IgD-negative memory B cell (primary cell): ENCODE measurements at regions not wholly inside any gene's neighbourhood (a gene's known extent, or its start where the extent isn't known, plus 50 kb on each side); places are given as distances from the start of the nearest gene placed in this dataset.
A peak's percentile ranks its signal among the peaks of the same experiment; 100 is the strongest.
"Not testable (repeated sequence)": the region's sequence is repeated elsewhere in the genome, so short reads cannot be mapped to it uniquely, and the experiment has no call there.

Experiments used
- H3K27ac Mint-ChIP-seq, 3 donors: one replicate each; pipeline ENCODE4 v1.8.0; 2020 to 2022; ENCODE audit warnings: mild to moderate bottlenecking in 3 of 3, mixed read lengths in 3 of 3, moderate library complexity in 1 of 3
- H3K27me3 Mint-ChIP-seq: one replicate; pipeline ENCODE4 v1.8.0; 2021; ENCODE audit warnings: mixed read lengths
- H3K36me3 Mint-ChIP-seq: one replicate; pipeline ENCODE4 v1.8.0; 2020; ENCODE audit warnings: mild to moderate bottlenecking, mixed read lengths
- H3K4me1 Mint-ChIP-seq, 3 donors: one replicate each; pipeline ENCODE4 v1.8.0; 2020 to 2022; ENCODE audit warnings: mixed read lengths in 3 of 3, mild to moderate bottlenecking in 1 of 3
- H3K4me3 Mint-ChIP-seq, 4 donors: one replicate each; pipeline ENCODE4 v1.8.0; 2020 to 2022; ENCODE audit warnings: mild to moderate bottlenecking in 4 of 4, mixed read lengths in 4 of 4, moderate library complexity in 3 of 4
- H3K9me3 Mint-ChIP-seq, 3 donors: one replicate each; pipeline ENCODE4 v1.8.0; 2020 to 2021; ENCODE audit warnings: mixed read lengths in 3 of 3, mild to moderate bottlenecking in 1 of 3

- H3K27ac Mint-ChIP-seq: no peak overlapping the region
- no peaks in the 10 kb centered on the region for H3K36me3 Mint-ChIP-seq
- H3K4me1 Mint-ChIP-seq: no peaks in the 10 kb centered on the region
- H3K4me3 Mint-ChIP-seq: no peak overlapping the region
- H3K9me3 Mint-ChIP-seq: no peaks in the 10 kb centered on the region
- H3K27me3 Mint-ChIP-seq: no peaks in the 10 kb centered on the region
Observed at GRCh38 chr4:79850626-79851025, 222.4 kb downstream of the ANTXR2 start.

DNA sequence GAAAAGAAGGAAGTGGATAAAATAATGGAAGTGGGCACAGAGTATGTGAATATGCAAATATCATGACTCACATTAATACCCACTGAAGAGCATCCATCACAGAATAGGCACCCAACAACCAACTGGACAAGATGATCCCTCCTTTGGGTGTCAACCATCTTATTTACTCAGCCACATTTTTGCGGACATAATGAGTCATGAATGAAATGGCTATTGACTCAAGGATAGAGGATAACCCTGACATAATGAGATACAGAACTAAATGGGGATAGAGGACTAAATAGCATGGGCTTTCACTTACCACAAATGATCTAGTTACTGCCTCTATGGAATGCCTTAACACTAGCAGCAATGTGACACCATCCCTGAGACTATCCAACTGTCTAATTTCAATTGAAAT lies 224.7 kb downstream of the ANTXR2 start:
- Mint-ChIP-seq H3K4me1 (no peaks in the 10 kb centered on the region), H3K9me3 (peaks cover 2 to 12% (median 7%) of the 10 kb centered on the region in 3 donors), H3K27ac (no peak overlapping the region), H3K27me3 (no peaks in the 10 kb centered on the region), H3K4me3 (no peak overlapping the region), H3K36me3 (no peaks in the 10 kb centered on the region)

- Mint-ChIP-seq H3K4me3 (no peak overlapping the region), H3K36me3 (no peaks in the 10 kb centered on the region)
Observed at GRCh38 chr4:79847411-79847810, 225.6 kb downstream of the ANTXR2 start.

DNA sequence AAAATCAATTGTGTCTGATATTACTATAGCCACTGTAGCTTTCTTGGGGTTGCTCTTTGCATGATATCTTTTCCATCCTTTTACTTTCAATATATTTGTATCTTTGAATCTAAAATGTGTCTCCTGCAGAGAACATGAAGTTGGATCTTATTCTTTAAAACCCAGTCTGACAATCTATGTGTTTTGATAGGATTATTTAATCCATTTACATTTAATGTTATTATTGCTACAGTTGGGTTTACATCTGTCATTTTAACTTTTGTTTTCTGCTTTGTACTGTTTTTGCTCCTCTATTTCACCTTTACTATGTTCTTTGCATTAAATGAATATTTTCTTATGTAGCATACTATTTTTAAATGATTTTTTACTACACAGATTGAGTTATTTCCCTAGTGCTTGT lies 230.9 kb downstream of the ANTXR2 start:
- peak overlapping the region in 1 of 3 donors; percentile 63 for H3K27ac Mint-ChIP-seq
- no peaks in the 10 kb centered on the region for H3K4me1 Mint-ChIP-seq
- H3K4me3 Mint-ChIP-seq: no peak overlapping the region
- H3K27me3 Mint-ChIP-seq: peaks cover 2% of the 10 kb centered on the region
- H3K36me3 Mint-ChIP-seq: no peaks in the 10 kb centered on the region
- peaks cover 10 to 30% (median 13%) of the 10 kb centered on the region in 3 donors for H3K9me3 Mint-ChIP-seq

More at GRCh38 chr4:79847411-79847810, 225.6 kb downstream of the ANTXR2 start:
- Mint-ChIP-seq H3K27me3 (peaks cover 2% of the 10 kb centered on the region), H3K9me3 (peaks cover 7 to 18% (median 10%) of the 10 kb centered on the region in 3 donors), H3K27ac (no peak overlapping the region), H3K4me1 (no peaks in the 10 kb centered on the region)

GRCh38 chr4:79833857-79834256 lies 239.2 kb downstream of the ANTXR2 start:
- Mint-ChIP-seq H3K9me3 (peaks cover 0 to 18% (median 5%) of the 10 kb centered on the region in 3 donors), H3K4me1 (no peaks in the 10 kb centered on the region), H3K36me3 (no peaks in the 10 kb centered on the region), H3K27me3 (no peaks in the 10 kb centered on the region), H3K27ac (no peak overlapping the region), H3K4me3 (no peak overlapping the region)

- Mint-ChIP-seq H3K36me3 (no peaks in the 10 kb centered on the region), H3K27ac (no peak overlapping the region), H3K27me3 (no peaks in the 10 kb centered on the region), H3K9me3 (peaks cover 0 to 8% (median 3%) of the 10 kb centered on the region in 3 donors), H3K4me3 (no peak overlapping the region), H3K4me1 (peaks cover 0 to 2% (median 2%) of the 10 kb centered on the region in 3 donors)
Observed at GRCh38 chr4:79831701-79832514, 241.1 kb downstream of the ANTXR2 start.

DNA sequence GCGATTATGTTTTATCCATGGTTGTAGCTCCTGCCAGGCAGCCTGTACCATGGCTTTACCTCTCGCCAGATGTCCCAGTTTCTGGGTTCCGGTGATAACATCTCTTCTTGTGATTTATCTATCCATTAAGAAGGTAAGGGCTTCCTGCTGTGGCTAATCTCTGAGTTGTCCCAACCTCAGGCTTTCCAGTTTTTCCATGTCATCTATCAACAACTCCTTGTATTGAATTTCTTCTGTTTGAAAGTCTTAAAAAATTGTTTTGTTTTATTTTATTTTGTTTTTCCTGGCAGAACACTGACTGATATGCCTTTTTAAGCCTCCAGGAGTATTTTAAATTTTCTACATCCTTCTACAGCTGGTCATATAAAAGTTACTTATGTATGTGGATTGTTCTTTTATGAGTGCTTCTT lies 241.9 kb downstream of the ANTXR2 start:
- Mint-ChIP-seq H3K27me3 (no peaks in the 10 kb centered on the region), H3K27ac (no peak overlapping the region), H3K9me3 (peaks cover 0 to 3% (median 3%) of the 10 kb centered on the region in 3 donors), H3K4me3 (no peak overlapping the region), H3K36me3 (no peaks in the 10 kb centered on the region), H3K4me1 (peaks cover 0 to 2% (median 2%) of the 10 kb centered on the region in 3 donors)

DNA sequence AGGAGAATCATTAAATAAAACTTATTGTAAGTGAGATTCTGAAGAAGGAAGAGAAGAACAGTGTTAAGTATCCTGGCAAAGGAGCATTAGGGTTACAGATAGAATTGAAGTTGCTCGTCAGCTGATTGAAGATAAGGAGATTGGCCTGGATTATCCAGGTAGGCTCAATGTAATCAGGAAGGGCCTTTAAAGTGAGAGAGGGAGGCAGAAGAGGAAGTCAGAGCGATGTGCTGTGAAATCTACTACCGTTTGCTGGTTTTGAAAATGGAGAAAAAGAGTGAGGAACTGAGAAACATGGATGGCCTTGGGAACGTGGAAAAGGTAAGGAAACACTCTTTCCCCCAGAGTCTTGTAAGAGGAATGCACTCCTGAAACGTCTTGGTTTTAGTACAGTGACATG lies 245.7 kb downstream of the ANTXR2 start:
- no peak overlapping the region for H3K4me3 Mint-ChIP-seq
- H3K27ac Mint-ChIP-seq: no peak overlapping the region
- peaks cover 0 to 2% (median 2%) of the 10 kb centered on the region in 3 donors for H3K4me1 Mint-ChIP-seq
- no peaks in the 10 kb centered on the region for H3K36me3 Mint-ChIP-seq
- H3K9me3 Mint-ChIP-seq: peaks cover 0 to 3% (median 2%) of the 10 kb centered on the region in 3 donors
- no peaks in the 10 kb centered on the region for H3K27me3 Mint-ChIP-seq

DNA sequence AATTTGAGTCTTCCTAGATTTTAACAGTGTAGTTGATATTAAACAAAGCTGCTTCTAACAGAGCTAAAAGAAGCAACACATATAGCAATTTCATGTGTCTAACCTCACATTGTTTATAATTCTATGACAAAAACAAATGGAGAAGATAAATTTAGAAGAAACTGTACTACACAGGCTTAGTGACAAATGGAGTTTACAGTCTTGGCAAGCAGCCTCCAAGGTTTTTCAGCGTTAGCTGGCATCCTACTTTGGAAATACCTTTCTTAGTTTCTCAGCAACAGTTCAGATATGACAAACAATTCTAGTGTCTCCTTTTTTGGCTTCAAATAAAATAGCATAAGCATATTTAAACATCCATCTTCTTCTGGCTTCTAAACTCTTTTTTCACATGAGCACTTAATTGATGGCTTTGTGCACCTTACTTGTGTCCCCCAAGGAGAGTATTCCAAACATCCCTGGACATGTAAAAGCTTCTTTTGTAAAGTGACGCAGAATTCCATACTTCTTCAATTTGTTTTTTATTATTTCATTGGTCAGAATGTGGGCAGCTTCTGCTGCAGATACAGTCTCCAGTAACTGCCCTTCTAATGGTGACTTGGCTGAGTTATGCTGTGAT lies 249.8 kb downstream of the ANTXR2 start:
- Mint-ChIP-seq H3K4me3 (no peak overlapping the region), H3K27ac (no peak overlapping the region), H3K9me3 (peaks cover 0 to 3% (median 2%) of the 10 kb centered on the region in 3 donors), H3K4me1 (peaks cover 0 to 2% (median 2%) of the 10 kb centered on the region in 3 donors), H3K36me3 (no peaks in the 10 kb centered on the region), H3K27me3 (no peaks in the 10 kb centered on the region)

GRCh38 chr4:79820427-79820826 lies 252.6 kb downstream of the ANTXR2 start:
- Mint-ChIP-seq H3K27me3 (no peaks in the 10 kb centered on the region), H3K4me3 (no peak overlapping the region), H3K4me1 (no peaks in the 10 kb centered on the region), H3K27ac (no peak overlapping the region), H3K9me3 (peaks cover 0 to 3% (median 2%) of the 10 kb centered on the region in 3 donors), H3K36me3 (no peaks in the 10 kb centered on the region)

DNA sequence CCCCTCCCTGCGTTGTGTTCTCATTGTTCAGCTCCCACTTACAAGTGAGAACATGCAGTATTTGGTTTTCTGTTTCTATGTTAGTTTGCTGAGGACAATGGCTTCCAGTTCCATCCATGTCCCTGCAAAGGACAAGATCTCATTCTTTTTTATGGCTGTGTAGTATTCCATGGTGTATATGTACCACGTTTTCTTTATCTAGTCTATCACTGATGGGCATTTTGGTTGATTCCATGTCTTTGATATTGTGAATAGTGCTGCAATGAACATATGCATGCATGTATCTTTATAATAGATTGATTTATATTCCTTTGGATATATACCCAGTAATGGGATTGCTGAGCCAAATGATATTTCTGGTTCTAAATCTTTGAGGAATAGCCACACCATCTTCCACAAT lies 265.1 kb downstream of the ANTXR2 start:
- not testable (repeated sequence) for H3K4me1 Mint-ChIP-seq, H3K36me3 Mint-ChIP-seq

DNA sequence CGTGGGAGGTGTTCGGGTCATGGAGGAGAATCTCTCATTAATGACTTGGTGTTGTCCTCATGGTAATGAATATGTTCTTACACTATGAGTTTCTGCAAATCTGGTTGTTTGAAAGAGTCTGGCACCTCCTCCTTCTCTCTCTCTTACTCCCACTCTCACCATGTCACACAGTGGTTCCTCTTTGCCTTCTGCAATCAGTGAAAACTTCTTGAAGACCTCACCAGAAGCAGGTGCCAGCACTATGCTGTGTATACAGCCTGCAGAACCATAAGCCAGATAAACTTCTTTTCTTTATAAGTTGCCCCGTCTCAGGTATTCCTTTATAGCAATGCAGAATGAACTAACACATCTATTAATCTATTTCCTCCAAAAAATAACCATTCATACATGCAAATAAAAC lies 275.0 kb downstream of the ANTXR2 start:
- H3K4me1 Mint-ChIP-seq: no peaks in the 10 kb centered on the region
- H3K27me3 Mint-ChIP-seq: no peaks in the 10 kb centered on the region
- no peak overlapping the region for H3K4me3 Mint-ChIP-seq
- peaks cover 1 to 6% (median 5%) of the 10 kb centered on the region in 3 donors for H3K9me3 Mint-ChIP-seq
- H3K36me3 Mint-ChIP-seq: no peaks in the 10 kb centered on the region
- no peak overlapping the region for H3K27ac Mint-ChIP-seq

More for the DNA sequence above, 265.1 kb downstream of the ANTXR2 start:
- H3K9me3 Mint-ChIP-seq: peaks cover 0 to 10% (median 0%) of the 10 kb centered on the region in 3 donors
- not testable (repeated sequence) for H3K27ac Mint-ChIP-seq, H3K27me3 Mint-ChIP-seq, H3K4me3 Mint-ChIP-seq

- no peaks in the 10 kb centered on the region for H3K27me3 Mint-ChIP-seq
- H3K27ac Mint-ChIP-seq: no peak overlapping the region
- no peak overlapping the region for H3K4me3 Mint-ChIP-seq
- no peaks in the 10 kb centered on the region for H3K4me1 Mint-ChIP-seq
- H3K9me3 Mint-ChIP-seq: peaks cover 1 to 6% (median 5%) of the 10 kb centered on the region in 3 donors
- H3K36me3 Mint-ChIP-seq: no peaks in the 10 kb centered on the region
Observed at GRCh38 chr4:79796948-79797347, 276.1 kb downstream of the ANTXR2 start.

GRCh38 chr4:79788884-79789283 lies 284.1 kb downstream of the ANTXR2 start:
- Mint-ChIP-seq H3K9me3 (peaks cover 8 to 28% (median 10%) of the 10 kb centered on the region in 3 donors), H3K4me3 (no peak overlapping the region), H3K27ac (no peak overlapping the region), H3K4me1 (no peaks in the 10 kb centered on the region), H3K27me3 (no peaks in the 10 kb centered on the region), H3K36me3 (peaks cover 2% of the 10 kb centered on the region)

- H3K27ac Mint-ChIP-seq: no peak overlapping the region
- H3K27me3 Mint-ChIP-seq: no peaks in the 10 kb centered on the region
- no peak overlapping the region for H3K4me3 Mint-ChIP-seq
- H3K36me3 Mint-ChIP-seq: no peaks in the 10 kb centered on the region
- H3K9me3 Mint-ChIP-seq: peaks cover 3 to 10% (median 8%) of the 10 kb centered on the region in 3 donors
- no peaks in the 10 kb centered on the region for H3K4me1 Mint-ChIP-seq
Observed at GRCh38 chr4:79780129-79780528, 292.9 kb downstream of the ANTXR2 start.
